Caco-2 (cell line): ENCODE measurements at regions not wholly inside any gene's neighbourhood (a gene's known extent, or its start where the extent isn't known, plus 50 kb on each side); places are given as distances from the start of the nearest gene placed in this dataset.
A peak's percentile ranks its signal among the peaks of the same experiment; 100 is the strongest.

Experiments used
- BruUV-seq: library from RNA; stranded (reverse); fragments of 400-500 nt; replicated peaks from 2 replicates; lab custom pipeline; 2021; lab: Mats Ljungman, UMichigan
- CTCF ChIA-PET: fragments of 300-600 bp; sonication (Branson Sonifier 250); formaldehyde crosslinking; loops from one replicate; lab custom pipeline; 2022; ENCODE audit warnings: antibody characterized with exemption; lab: Charles Lee
- POLR2A ChIA-PET: fragments of 300-600 bp; sonication (Branson Sonifier 250); formaldehyde crosslinking; loops from one replicate; lab custom pipeline; 2022; ENCODE audit warnings: antibody characterized with exemption; lab: Charles Lee
- DNase-seq, 2 experiments: peaks; one replicate each; pipeline versions ENCODE4 v3.0.0 to v3.0.0-alpha.2; 2020 to 2022
- H3K27me3 ChIP-seq: replicated peaks from 2 replicates; pipeline ENCODE4 v1.6.0; 2011; ENCODE audit warnings: low read length; ENCODE audit not compliant: control insufficient read depth, insufficient read depth
- H3K36me3 ChIP-seq: 2 replicates; pipeline ENCODE4 v1.5.1; 2011; ENCODE audit warnings: low read length; ENCODE audit not compliant: control insufficient read depth, insufficient read depth
- H3K4me1 ChIP-seq: fragments of 250-450 bp; sonication (Bioruptor Pico); 2 replicates; pipeline ENCODE4 v1.5.1; 2020; ENCODE audit warnings: mild to moderate bottlenecking
- H3K4me3 ChIP-seq: 2 replicates; pipeline ENCODE4 v1.5.1; 2011; ENCODE audit warnings: low read depth, mild to moderate bottlenecking, control low read depth, low read length
- H3K9me3 ChIP-seq: fragments of 250-450 bp; sonication (Bioruptor Pico); 2 replicates; pipeline ENCODE4 v1.5.1; 2020; ENCODE audit warnings: mild to moderate bottlenecking, moderate library complexity
- H3K27ac Mint-ChIP-seq: one replicate; pipeline ENCODE4 v1.8.0; 2022; ENCODE audit warnings: mixed read lengths; ENCODE audit not compliant: unreplicated experiment
- H3K27me3 Mint-ChIP-seq: one replicate; pipeline ENCODE4 v1.8.0; 2022; ENCODE audit warnings: mixed read lengths; ENCODE audit not compliant: insufficient read depth, unreplicated experiment
- H3K36me3 Mint-ChIP-seq: one replicate; pipeline ENCODE4 v1.8.0; 2022; ENCODE audit warnings: mild to moderate bottlenecking, mixed read lengths; ENCODE audit not compliant: insufficient read depth, unreplicated experiment
- H3K4me1 Mint-ChIP-seq: one replicate; pipeline ENCODE4 v1.8.0; 2022; ENCODE audit warnings: low read depth, mixed read lengths; ENCODE audit not compliant: unreplicated experiment
- H3K4me3 Mint-ChIP-seq: one replicate; pipeline ENCODE4 v1.8.0; 2022; ENCODE audit warnings: mild to moderate bottlenecking, moderate library complexity, mixed read lengths; ENCODE audit not compliant: unreplicated experiment
- H3K9me3 Mint-ChIP-seq: one replicate; pipeline ENCODE4 v1.8.0; 2022; ENCODE audit warnings: mixed read lengths; ENCODE audit not compliant: unreplicated experiment
- CTCF ChIP-seq, 2 experiments: fragments of 200-600 bp in 1 of 2; IDR thresholded peaks; 1 replicate in 1 of 2; 2 replicates in 1 of 2; pipeline versions ENCODE4 v1.5.1 to v1.8.0; 2011 to 2022; ENCODE audit warnings: antibody characterized with exemption in 1 of 2, control low read depth in 1 of 2, inconsistent platforms in 1 of 2, low read depth in 1 of 2, low read length in 1 of 2, mild to moderate bottlenecking in 1 of 2, moderate library complexity in 1 of 2; ENCODE audit not compliant: insufficient read depth in 1 of 2, severe bottlenecking in 1 of 2, unreplicated experiment in 1 of 2
- intact Hi-C: fragments of 100-400 bp; cut with micrococcal nuclease; formaldehyde crosslinking; loops from one replicate; pipeline ENCODE4 v1.10.0; 2022; ENCODE audit not compliant: unreplicated experiment

GRCh38 chr9:26656003-26656870 lies 236.4 kb downstream of the CAAP1 start:
- Mint-ChIP-seq H3K36me3 (no peaks in the 10 kb centered on the region), H3K27ac (no peak overlapping the region), H3K9me3 (no peaks in the 10 kb centered on the region), H3K27me3 (peaks cover 4% of the 10 kb centered on the region), H3K4me3 (no peak overlapping the region), H3K4me1 (no peaks in the 10 kb centered on the region)
- Histone ChIP-seq H3K27me3 (no peaks in the 10 kb centered on the region), H3K36me3 (no peaks in the 10 kb centered on the region), H3K4me1 (no peaks in the 10 kb centered on the region), H3K4me3 (no peak overlapping the region), H3K9me3 (no peaks in the 10 kb centered on the region)
- no TSS peak for BruUV-seq
- CTCF ChIA-PET = no interaction called here
- peak in 1 of 2 experiments; percentile 5 for TF ChIP-seq CTCF (IDR thresholded peaks at IDR 0.05; ENCODE audit: insufficient read depth in 1 of 2, low read depth in 1 of 2, low read length in 1 of 2, severe bottlenecking in 1 of 2, unreplicated experiment in 1 of 2)
- no peak for DNase-seq
- POLR2A ChIA-PET = no interaction called here
- intact Hi-C loops = loop anchor here (2.0 kb wide), 1 partner anchor 691 kb away; no protein-coding TSS in a partner anchor

GRCh38 chr9:26655166-26655565 lies 237.4 kb downstream of the CAAP1 start:
- Mint-ChIP-seq H3K4me1 (no peaks in the 10 kb centered on the region), H3K27me3 (peaks cover 4% of the 10 kb centered on the region), H3K4me3 (no peak overlapping the region), H3K9me3 (no peaks in the 10 kb centered on the region), H3K27ac (no peak overlapping the region), H3K36me3 (no peaks in the 10 kb centered on the region)
- Histone ChIP-seq H3K36me3 (no peaks in the 10 kb centered on the region), H3K4me1 (no peaks in the 10 kb centered on the region), H3K9me3 (no peaks in the 10 kb centered on the region), H3K4me3 (no peak overlapping the region), H3K27me3 (no peaks in the 10 kb centered on the region)
- BruUV-seq = no TSS peak
- intact Hi-C loops = no loop called here
- TF ChIP-seq CTCF (IDR thresholded peaks at IDR 0.05; ENCODE audit: insufficient read depth in 1 of 2, low read depth in 1 of 2, low read length in 1 of 2, severe bottlenecking in 1 of 2, unreplicated experiment in 1 of 2) = no peak
- POLR2A ChIA-PET = no interaction called here
- CTCF ChIA-PET = no interaction called here
- DNase-seq = no peak

- Mint-ChIP-seq H3K9me3 (no peaks in the 10 kb centered on the region), H3K36me3 (no peaks in the 10 kb centered on the region), H3K4me3 (no peak overlapping the region), H3K27me3 (peaks cover 6% of the 10 kb centered on the region), H3K27ac (no peak overlapping the region), H3K4me1 (no peaks in the 10 kb centered on the region)
- ChIA-PET CTCF (no interaction called here), POLR2A (no interaction called here)
- intact Hi-C loops = no loop called here
- no peaks in the 10 kb centered on the region for H3K9me3 ChIP-seq
- no peaks in the 10 kb centered on the region for H3K4me1 ChIP-seq
- no peak for DNase-seq
- H3K4me3 ChIP-seq = no peak overlapping the region
- BruUV-seq = no TSS peak
- no peaks in the 10 kb centered on the region for H3K27me3 ChIP-seq
- no peak for TF ChIP-seq CTCF (IDR thresholded peaks at IDR 0.05; ENCODE audit: insufficient read depth in 1 of 2, low read depth in 1 of 2, low read length in 1 of 2, severe bottlenecking in 1 of 2, unreplicated experiment in 1 of 2)
- H3K36me3 ChIP-seq = no peaks in the 10 kb centered on the region
Measured at GRCh38 chr9:26650325-26650724, 242.3 kb downstream of the CAAP1 start.
